Fibroblast of villous mesenchyme (primary cell): ENCODE measurements at regions not wholly inside any gene's neighbourhood (a gene's known extent, or its start where the extent isn't known, plus 50 kb on each side); places are given as distances from the start of the nearest gene placed in this dataset.
A peak's percentile ranks its signal among the peaks of the same experiment; 100 is the strongest.

Source experiments
- DNase-seq: peaks from one replicate; pipeline ENCODE4 v3.0.0-alpha.2; 2010; ENCODE audit warnings: low read depth
- H3K4me3 ChIP-seq: 2 replicates; pipeline ENCODE4 v1.5.1; 2011; ENCODE audit warnings: low read depth, mild to moderate bottlenecking, low read length
- CTCF ChIP-seq: IDR thresholded peaks from 2 replicates; pipeline ENCODE4 v1.5.1; 2012; ENCODE audit warnings: low read depth, mild to moderate bottlenecking, low read length; ENCODE audit not compliant: insufficient read depth

- H3K4me3 ChIP-seq, result no peak overlapping the region
- no peak for TF ChIP-seq CTCF
- DNase-seq, result peak; percentile 19
Measured at GRCh38 chr22:23522623-23523251, 57.4 kb downstream of the IGLL1 start.

- DNase-seq, result peak; percentile 85
- H3K4me3 ChIP-seq, result peak overlapping the region; percentile 57
- no peak for TF ChIP-seq CTCF
Measured at GRCh38 chr22:23521441-23522113, 58.5 kb downstream of the IGLL1 start.

GRCh38 chr22:23520863-23521440 is 59.1 kb downstream of the IGLL1 start:
- no peak for TF ChIP-seq CTCF
- H3K4me3 ChIP-seq, result peak overlapping the region; percentile 57
- DNase-seq, result peak; percentile 22

- DNase-seq, result no peak
- TF ChIP-seq CTCF, result no peak
Measured at GRCh38 chr22:23519442-23520157, 60.5 kb downstream of the IGLL1 start.

GRCh38 chr22:23518376-23519187 is 61.5 kb downstream of the IGLL1 start:
- DNase-seq, result no peak
- no peak for TF ChIP-seq CTCF
- no peak overlapping the region for H3K4me3 ChIP-seq

More at GRCh38 chr22:23519442-23520157, 60.5 kb downstream of the IGLL1 start:
- H3K4me3 ChIP-seq, result no peak overlapping the region

GRCh38 chr22:23517804-23518375 is 62.2 kb downstream of the IGLL1 start:
- DNase-seq, result no peak
- no peak for TF ChIP-seq CTCF
- no peak overlapping the region for H3K4me3 ChIP-seq
